Right lobe of liver (tissue), 6 donors: ENCODE measurements at regions not wholly inside any gene's neighbourhood (a gene's known extent, or its start where the extent isn't known, plus 50 kb on each side); places are given as distances from the start of the nearest gene placed in this dataset.

ENCODE experiments used
- ATAC-seq, 4 donors: fragments of 200-7000 bp; cut with Tn5 transposase; one replicate each; pipeline ENCODE4 v1.9.1; 2020; ENCODE audit warnings: mild to moderate bottlenecking in 4 of 4, moderate library complexity in 4 of 4
- DNase-seq, 3 donors: peaks; one replicate each; pipeline ENCODE4 v3.0.0-alpha.2; 2020
- H3K27ac ChIP-seq, 3 donors: fragments of 200-600 bp; one replicate each; pipeline ENCODE4 v1.8.0; 2022
- H3K27me3 ChIP-seq, 2 donors: fragments of 200-600 bp; one replicate each; pipeline ENCODE4 v1.8.0; 2022
- H3K36me3 ChIP-seq, 4 donors: fragments of 200-600 bp; sonication (generic) in 1 of 4; one replicate each; pipeline versions ENCODE4 v1.5.1 to v1.8.0; 2017 to 2022; ENCODE audit warnings: control low read depth in 1 of 4
- H3K4me1 ChIP-seq, 4 donors: fragments of 200-600 bp; sonication (generic) in 1 of 4; one replicate each; pipeline versions ENCODE4 v1.5.1 to v1.8.0; 2017 to 2022; ENCODE audit warnings: control low read depth in 1 of 4
- H3K4me3 ChIP-seq, 3 donors: fragments of 200-600 bp; one replicate each; pipeline ENCODE4 v1.8.0; 2022
- H3K9me3 ChIP-seq, 4 donors: fragments of 200-600 bp; sonication (generic) in 1 of 4; one replicate each; pipeline versions ENCODE4 v1.5.1 to v1.8.0; 2017 to 2022; ENCODE audit warnings: control low read depth in 1 of 4
- POLR2A ChIP-seq: fragments of 450-650 bp; IDR thresholded peaks from one replicate; pipeline ENCODE4 v1.6.1; 2017; ENCODE audit warnings: antibody characterized with exemption, mild to moderate bottlenecking
- WGBS: methylation state at CpG from one replicate; pipeline ENCODE4 v1.1.6; 2018; ENCODE audit warnings: low coverage, low lambda C conversion rate; ENCODE audit not compliant: insufficient coverage; ENCODE audit errors: missing lambda C conversion rate; 5-methylcytosine and 5-hydroxymethylcytosine counted together
- intact Hi-C, 2 donors: fragments of 100-400 bp; cut with DNase I; formaldehyde crosslinking; loops; one replicate each; pipeline versions ENCODE4 v1.11.2 to v1.14.1; 2022
- TF ChIP-seq, protein P1 (sequence below), 4 donors: fragments of 200-600 bp in 3 of 4; fragments of 450-650 bp in 1 of 4; IDR thresholded peaks; one replicate each; pipeline versions ENCODE4 v1.5.1 to v1.8.0; 2016 to 2022; ENCODE audit warnings: antibody characterized with exemption in 4 of 4, mild to moderate bottlenecking in 2 of 4
- donor health status: DM: no; HTN: yes; CAD: no.
- donor health status: DM: no; HTN: no; CAD: no.
- donor health status: DM: no; HTN: no; CAD: no.
- donor health status: DM: no; HTN: yes; CAD: no.
- donor health status: DM: no; HTN: yes; CAD: no.

- Histone ChIP-seq H3K27me3 (no peaks in the 10 kb centered on the region), H3K4me1 (no peaks in the 10 kb centered on the region), H3K9me3 (no peaks in the 10 kb centered on the region), H3K4me3 (no peak overlapping the region), H3K36me3 (no peaks in the 10 kb centered on the region), H3K27ac (no peak overlapping the region)
- no peak for TF ChIP-seq POLR2A
- TF ChIP-seq, protein P1, sequence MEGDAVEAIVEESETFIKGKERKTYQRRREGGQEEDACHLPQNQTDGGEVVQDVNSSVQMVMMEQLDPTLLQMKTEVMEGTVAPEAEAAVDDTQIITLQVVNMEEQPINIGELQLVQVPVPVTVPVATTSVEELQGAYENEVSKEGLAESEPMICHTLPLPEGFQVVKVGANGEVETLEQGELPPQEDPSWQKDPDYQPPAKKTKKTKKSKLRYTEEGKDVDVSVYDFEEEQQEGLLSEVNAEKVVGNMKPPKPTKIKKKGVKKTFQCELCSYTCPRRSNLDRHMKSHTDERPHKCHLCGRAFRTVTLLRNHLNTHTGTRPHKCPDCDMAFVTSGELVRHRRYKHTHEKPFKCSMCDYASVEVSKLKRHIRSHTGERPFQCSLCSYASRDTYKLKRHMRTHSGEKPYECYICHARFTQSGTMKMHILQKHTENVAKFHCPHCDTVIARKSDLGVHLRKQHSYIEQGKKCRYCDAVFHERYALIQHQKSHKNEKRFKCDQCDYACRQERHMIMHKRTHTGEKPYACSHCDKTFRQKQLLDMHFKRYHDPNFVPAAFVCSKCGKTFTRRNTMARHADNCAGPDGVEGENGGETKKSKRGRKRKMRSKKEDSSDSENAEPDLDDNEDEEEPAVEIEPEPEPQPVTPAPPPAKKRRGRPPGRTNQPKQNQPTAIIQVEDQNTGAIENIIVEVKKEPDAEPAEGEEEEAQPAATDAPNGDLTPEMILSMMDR (IDR thresholded peaks at IDR 0.05): no peak
- no peak for ATAC-seq
- DNase-seq: no peak
- 92% methylated on average over 3 of the region's 3 CpGs for WGBS
- intact Hi-C loops: no loop called here
Measured at GRCh38 chr7:80309377-80309776, 174.7 kb downstream of the GNAI1 start.

DNA sequence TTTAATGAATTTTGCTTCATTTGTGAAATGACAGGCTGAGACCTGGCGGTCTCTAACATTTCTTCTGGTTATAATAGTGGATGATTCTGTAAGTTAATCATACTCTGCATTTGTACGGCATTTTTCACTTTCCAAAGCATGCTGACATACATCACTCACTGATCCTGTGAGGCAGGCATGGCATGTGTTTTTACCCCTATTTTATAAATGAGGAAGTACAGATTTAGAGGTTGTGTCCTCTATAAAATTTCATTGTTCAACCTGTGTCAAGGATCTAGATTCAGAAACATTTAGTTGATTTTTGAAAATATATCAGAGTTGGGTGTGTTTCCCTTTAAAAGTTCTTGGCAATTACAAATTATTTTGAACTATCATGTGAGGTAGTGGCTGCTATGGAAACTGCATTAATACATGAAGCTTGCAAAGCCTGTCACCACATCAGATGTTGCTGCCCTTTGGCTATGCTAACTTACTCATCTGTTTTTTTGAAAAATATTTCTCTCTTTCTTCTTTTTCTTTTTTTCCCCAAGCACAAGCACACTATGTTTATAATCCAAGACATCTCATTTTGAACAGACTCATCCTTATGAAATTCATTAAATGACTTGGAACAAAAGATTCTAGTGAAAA, 172.7 kb downstream of the GNAI1 start:
- WGBS: 100% methylated on average over 2 of the region's 2 CpGs
- Histone ChIP-seq H3K4me3 (no peak overlapping the region), H3K36me3 (no peaks in the 10 kb centered on the region), H3K9me3 (no peaks in the 10 kb centered on the region), H3K27me3 (no peaks in the 10 kb centered on the region), H3K27ac (no peak overlapping the region), H3K4me1 (no peaks in the 10 kb centered on the region)
- no peak for DNase-seq
- intact Hi-C loops: no loop called here
- TF ChIP-seq, protein P1 (IDR thresholded peaks at IDR 0.05): no peak
- TF ChIP-seq POLR2A: no peak
- ATAC-seq: no peak

DNA sequence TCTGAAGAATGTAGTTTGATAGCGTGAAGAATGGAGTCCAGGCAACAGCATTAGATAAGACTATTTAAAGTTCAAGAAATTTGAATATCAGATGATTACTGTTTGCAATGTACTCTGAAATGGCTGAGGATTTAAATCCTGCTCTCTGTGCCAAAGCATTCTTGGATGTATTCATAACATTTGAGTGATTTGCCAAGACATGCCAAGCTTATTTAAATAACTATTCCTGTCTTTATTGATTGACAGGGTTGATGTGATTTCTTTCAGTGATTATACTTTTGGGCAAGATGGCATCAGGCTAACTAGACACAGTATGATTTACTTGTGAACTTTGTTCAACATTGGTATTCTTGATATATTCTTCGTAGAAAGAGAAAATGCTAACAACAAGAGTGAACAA, 168.7 kb downstream of the GNAI1 start:
- Histone ChIP-seq H3K36me3 (no peaks in the 10 kb centered on the region), H3K4me3 (no peak overlapping the region), H3K27me3 (no peaks in the 10 kb centered on the region), H3K9me3 (no peaks in the 10 kb centered on the region), H3K27ac (no peak overlapping the region), H3K4me1 (no peaks in the 10 kb centered on the region)
- DNase-seq: no peak
- no peak for ATAC-seq
- TF ChIP-seq, protein P1 (IDR thresholded peaks at IDR 0.05): no peak
- no peak for TF ChIP-seq POLR2A
- WGBS: 84% methylated on average over 2 of the region's 2 CpGs
- intact Hi-C loops: no loop called here

- WGBS: 88% methylated on average over 2 of the region's 2 CpGs
- Histone ChIP-seq H3K4me1 (no peaks in the 10 kb centered on the region), H3K27ac (no peak overlapping the region), H3K36me3 (no peaks in the 10 kb centered on the region), H3K27me3 (no peaks in the 10 kb centered on the region), H3K9me3 (no peaks in the 10 kb centered on the region), H3K4me3 (no peak overlapping the region)
- ATAC-seq (no peak), DNase-seq (no peak)
- intact Hi-C loops: no loop called here
- no peak for TF ChIP-seq POLR2A
- TF ChIP-seq, protein P1 (IDR thresholded peaks at IDR 0.05): no peak
Measured at GRCh38 chr7:80302636-80303035, 168.0 kb downstream of the GNAI1 start.

GRCh38 chr7:80302078-80302477, 167.4 kb downstream of the GNAI1 start:
- no peak for TF ChIP-seq POLR2A
- TF ChIP-seq, protein P1 (IDR thresholded peaks at IDR 0.05): no peak
- no peaks in the 10 kb centered on the region for H3K9me3 ChIP-seq
- no peaks in the 10 kb centered on the region for H3K27me3 ChIP-seq
- no peaks in the 10 kb centered on the region for H3K36me3 ChIP-seq
- DNase-seq (no peak), ATAC-seq (no peak)
- no peak overlapping the region for H3K27ac ChIP-seq
- H3K4me3 ChIP-seq: no peak overlapping the region
- H3K4me1 ChIP-seq: no peaks in the 10 kb centered on the region
- WGBS: 77% methylated on average over 5 of the region's 5 CpGs
- intact Hi-C loops: no loop called here
